GM19452 (cell line): ENCODE measurements at regions not wholly inside any gene's neighbourhood (a gene's known extent, or its start where the extent isn't known, plus 50 kb on each side); places are given as distances from the start of the nearest gene placed in this dataset.
"Not testable (repeated sequence)": the region's sequence is repeated elsewhere in the genome, so short reads cannot be mapped to it uniquely, and the experiment has no call there.

Experiments
- ATAC-seq: cut with Tn5 transposase; IDR thresholded peaks from one replicate; pipeline ENCODE4 v1.9.1; 2021; ENCODE audit not compliant: unreplicated experiment

GRCh38 chr13:111575276-111575675, 254.8 kb downstream of the TEX29 start:
- no peak for ATAC-seq

GRCh38 chr13:111575719-111576118, 255.3 kb downstream of the TEX29 start:
- no peak for ATAC-seq

DNA sequence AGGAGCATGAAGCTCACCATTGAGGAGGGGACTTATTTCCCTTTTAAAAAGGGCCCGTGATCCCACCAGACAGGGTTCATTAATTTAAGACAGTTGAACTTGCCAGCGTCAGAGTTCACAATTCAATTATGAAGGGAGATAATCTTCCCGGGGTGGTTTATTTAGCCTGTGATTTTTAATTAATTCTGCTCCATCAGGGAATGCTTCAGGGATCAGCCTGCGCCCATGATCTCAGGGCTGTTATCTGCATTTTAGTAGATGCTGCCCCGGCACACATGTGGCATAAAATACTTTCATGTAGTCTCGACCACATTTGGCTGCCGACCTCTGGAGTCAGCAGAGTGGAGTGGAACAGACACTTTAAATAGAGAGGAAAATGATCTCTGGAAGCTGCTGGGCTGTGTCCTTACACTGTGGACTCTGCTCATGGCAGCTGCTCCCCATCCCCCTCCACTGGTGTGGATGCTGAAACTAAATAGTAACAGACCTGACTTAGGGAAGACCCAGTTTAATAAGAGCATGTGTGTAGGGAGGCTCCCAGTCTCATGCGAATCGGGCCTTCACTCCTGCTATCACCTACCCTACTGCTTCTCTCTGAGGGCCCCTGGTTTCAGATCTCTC, 256.9 kb downstream of the TEX29 start:
- ATAC-seq, result no peak

DNA sequence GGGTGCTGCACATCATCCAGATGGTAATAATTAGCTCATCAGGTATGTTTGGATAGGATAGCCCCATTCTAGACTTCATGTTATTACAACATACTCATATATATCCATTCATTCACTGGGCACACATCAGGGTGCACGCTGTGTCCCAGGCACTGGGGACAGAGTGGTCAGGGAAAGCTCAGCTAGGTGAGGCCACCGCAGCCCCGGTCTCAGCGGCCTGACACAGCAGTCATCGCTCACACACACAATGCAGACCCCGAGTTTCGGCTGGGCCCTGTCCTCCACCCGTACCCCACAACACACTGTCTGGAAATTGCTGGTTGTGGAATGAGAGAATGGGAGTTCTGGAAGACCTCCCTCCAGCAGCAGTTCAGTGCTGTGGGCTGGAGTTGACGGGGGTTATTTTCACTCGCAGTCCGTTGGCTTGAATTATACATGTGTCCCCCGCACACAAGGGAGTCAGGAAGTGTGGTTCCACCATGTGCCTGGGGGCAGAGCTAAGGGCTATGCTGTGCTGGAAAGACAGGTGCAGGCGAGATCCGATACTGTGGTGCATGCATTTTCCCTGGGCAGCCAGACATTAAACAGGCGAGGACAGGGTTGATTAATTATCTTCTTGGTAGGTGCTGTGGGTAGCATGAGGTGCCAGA, 257.6 kb downstream of the TEX29 start:
- no peak for ATAC-seq

DNA sequence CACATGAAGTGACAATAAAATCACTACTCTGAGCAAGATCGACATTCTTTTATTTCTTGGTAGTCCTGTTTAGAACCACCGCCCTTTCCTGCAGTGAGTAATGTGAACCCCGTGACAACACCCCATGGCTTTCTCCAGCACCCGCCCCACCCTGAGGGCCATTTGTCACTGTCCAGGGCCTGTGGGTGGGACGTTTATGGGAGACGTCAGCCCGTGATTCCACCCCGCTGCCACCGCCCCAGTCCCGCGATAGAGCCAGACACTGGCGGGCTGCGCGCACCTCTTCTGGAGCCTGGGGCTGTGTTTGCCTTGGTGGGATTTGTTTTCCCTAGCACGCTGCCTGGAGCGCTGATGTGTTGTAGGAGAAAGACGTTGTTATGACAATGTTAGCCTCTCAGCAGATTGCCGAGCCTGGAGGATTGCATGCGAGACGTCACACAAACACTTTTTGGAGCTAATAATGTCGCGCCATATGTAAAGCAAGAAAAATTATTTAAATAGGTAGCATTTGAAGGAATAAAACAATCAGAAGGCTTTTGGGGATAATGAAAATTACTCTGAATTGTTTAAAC, 263.7 kb downstream of the TEX29 start:
- no peak for ATAC-seq

GRCh38 chr13:111584870-111585269, 264.4 kb downstream of the TEX29 start:
- ATAC-seq, result no peak

GRCh38 chr13:111586291-111586690, 265.8 kb downstream of the TEX29 start:
- ATAC-seq, result no peak

- ATAC-seq, result no peak
These were observed 266.8 kb downstream of the TEX29 start for GRCh38 chr13:111587249-111587648.

GRCh38 chr13:111589321-111589720, 268.9 kb downstream of the TEX29 start:
- ATAC-seq, result no peak

DNA sequence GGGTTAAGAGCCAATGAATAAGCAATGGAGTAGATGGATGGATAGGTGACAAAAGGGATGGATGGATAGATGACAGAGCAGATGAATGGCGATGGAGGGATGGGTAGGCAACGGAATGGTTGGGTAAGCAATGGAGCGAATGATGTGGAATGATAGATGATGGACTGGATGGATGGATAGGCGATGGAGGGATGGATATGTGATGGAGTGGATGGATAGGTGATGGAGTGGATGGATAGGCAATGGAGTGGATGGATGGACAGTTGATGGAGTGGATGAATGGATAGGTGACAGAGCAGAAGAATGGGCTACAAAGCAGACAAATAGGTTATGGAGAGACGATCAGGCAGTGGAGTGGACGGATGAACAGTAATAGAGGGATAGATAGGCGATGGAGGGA, 269.6 kb downstream of the TEX29 start:
- no peak for ATAC-seq

- ATAC-seq, result no peak
These were observed 270.4 kb downstream of the TEX29 start for GRCh38 chr13:111590796-111591195.

DNA sequence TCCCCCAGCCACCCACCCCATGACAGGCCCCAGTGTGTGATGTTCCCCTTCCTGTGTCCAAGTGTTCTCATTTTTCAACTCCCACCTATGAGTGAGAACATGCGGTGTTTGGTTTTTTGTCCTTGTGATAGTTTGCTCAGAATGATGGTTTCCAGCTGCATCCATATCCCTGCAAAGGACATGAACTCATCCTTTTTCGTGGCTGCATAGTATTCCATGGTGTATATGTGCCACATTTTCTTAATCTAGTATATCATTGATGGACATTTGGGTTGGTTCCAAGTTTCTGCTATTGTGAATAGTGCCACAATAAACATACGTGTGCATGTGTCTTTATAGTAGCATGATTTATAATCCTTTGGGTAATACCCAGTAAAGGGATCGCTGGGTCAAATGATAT, 273.0 kb downstream of the TEX29 start:
- ATAC-seq, result not testable (repeated sequence)

DNA sequence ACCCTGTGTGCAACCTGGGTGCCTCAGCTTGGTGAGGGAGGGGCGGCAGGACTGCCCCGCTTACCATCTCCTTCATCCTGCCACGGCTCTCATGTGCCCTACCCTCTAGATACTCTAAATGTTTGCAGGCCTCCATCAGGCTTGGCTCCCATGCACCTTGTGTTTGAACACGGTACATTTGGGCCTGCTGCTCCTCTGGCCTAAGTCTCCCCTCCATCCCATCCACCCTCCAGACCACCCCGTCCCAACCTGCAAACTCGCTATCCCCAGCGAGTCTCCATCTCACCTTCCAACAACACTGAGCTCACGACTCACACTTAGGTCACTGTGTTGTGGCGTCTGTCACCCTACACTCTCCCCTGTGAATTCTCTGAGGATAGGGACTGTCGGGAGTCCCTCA, 274.2 kb downstream of the TEX29 start:
- no peak for ATAC-seq

GRCh38 chr13:111595276-111595675, 274.8 kb downstream of the TEX29 start:
- no peak for ATAC-seq

DNA sequence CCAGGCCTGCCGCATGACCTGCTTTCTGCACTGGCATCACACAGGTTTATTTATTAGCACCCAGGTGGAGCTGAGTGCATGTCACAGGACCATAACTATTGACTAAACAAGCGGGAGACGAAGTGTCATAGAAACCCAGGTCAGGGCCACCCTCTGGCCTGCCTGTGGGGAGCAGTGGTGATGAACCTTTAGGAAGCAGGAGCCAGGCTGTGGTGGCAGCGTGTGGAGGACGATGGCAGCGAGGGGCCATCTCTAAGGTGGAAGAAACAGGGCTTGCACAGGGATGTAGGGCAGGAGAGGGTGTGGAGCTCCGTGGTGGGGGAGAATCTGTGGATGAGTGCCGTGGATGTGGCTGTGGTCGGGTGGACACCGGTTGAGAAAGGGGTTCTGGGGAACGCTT, 275.3 kb downstream of the TEX29 start:
- no peak for ATAC-seq

- no peak for ATAC-seq
These were observed 276.8 kb downstream of the TEX29 start for GRCh38 chr13:111597191-111597611.

DNA sequence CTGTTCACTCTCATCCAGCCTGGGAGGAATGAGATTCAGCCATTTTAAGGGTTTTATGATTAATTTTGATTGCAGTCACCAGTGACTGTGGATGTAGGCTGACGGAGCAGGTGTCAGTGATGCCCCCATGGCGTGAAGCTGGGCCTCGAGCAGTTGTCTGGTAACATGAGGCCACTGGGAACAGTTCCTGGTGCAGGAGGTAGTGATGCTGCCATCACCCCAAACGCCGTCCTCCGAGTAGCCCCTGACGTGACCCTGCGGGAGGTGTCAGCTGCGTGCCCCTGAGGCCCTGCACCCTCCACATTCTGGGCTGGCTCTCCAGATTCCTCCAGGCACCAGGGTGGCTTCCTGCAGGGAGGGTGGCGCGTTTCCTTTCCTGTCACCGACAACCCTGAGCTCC, 277.2 kb downstream of the TEX29 start:
- ATAC-seq, result no peak

- ATAC-seq, result no peak
These were observed 278.3 kb downstream of the TEX29 start for GRCh38 chr13:111598747-111599146.

DNA sequence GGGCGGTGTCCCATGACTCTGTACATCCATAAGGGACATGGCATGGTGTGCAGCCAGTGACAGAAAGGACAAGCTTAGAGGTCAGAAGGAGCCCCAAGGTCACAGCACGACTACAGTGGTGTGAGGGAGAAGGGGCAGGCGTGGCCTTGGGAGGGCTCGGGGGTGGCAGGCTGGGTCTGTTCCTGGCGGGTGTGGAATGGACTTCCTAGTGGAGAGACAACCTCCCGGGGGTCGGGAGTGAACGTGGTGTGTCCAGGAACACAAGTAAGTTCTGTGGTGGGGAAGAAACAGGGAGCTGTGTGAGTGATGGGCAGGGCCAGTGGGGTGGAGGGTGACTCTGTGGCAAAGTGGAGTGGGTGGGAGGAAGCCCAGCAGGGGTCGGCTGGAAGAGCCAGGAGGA, 279.3 kb downstream of the TEX29 start:
- ATAC-seq, result no peak

DNA sequence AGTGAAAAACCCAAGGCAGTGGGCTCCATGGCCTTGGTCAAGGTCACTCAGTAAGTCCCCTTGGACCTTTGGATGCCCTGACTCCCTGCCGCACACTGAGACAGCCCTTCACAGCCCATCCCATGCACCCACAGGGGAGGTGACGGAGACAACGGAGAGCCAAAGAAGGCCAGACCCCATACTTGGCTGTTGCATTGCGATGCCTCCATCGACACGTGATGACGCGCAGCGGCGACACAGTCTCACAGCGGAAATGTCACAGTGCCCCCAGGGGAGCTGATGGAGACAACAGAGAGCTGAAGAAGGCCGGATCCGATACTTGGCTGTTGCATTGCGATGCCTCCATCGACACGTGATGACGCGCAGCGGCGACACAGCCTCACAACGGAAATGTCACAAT, 282.4 kb downstream of the TEX29 start:
- ATAC-seq, result no peak

DNA sequence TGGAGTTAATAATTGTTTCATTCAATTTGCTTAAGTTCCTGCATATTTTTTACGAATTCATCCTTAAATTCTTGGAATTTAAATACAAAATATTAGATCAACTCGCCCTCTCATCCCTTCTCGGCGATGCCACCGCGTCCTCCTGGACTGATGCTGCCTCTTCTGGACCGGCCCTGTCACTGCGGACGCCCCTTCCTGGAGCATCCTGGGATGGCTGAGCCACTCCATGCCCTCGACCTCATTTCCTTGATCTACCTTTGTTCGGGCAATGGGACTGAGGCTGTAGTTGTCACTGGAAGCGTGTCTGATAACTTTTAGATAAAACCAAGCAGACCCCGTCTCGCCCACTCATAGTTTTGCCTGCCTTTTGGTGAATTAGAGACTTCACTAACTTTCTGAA, 283.7 kb downstream of the TEX29 start:
- no peak for ATAC-seq

- no peak for ATAC-seq
These were observed 288.1 kb downstream of the TEX29 start for GRCh38 chr13:111608556-111608955.

GRCh38 chr13:111609631-111610030, 289.2 kb downstream of the TEX29 start:
- no peak for ATAC-seq
